ENCODE measurements at regions not wholly inside any gene's neighbourhood (a gene's known extent, or its start where the extent isn't known, plus 50 kb on each side); places are given as distances from the start of the nearest gene placed in this dataset.

- DNase-seq, result no peak
- no peaks in the 10 kb centered on the region for H3K36me3 ChIP-seq
- H3K27ac ChIP-seq, result no peak overlapping the region
- H3K9ac ChIP-seq (ENCODE audit: low read depth in 2 of 2, low read length in 2 of 2), result no peak overlapping the region
- H3K27me3 ChIP-seq, result no peaks in the 10 kb centered on the region
- H3K9me3 ChIP-seq, result no peaks in the 10 kb centered on the region
- intact Hi-C loops (cut with DNase I), result no loop called here
- TF ChIP-seq, protein P1, sequence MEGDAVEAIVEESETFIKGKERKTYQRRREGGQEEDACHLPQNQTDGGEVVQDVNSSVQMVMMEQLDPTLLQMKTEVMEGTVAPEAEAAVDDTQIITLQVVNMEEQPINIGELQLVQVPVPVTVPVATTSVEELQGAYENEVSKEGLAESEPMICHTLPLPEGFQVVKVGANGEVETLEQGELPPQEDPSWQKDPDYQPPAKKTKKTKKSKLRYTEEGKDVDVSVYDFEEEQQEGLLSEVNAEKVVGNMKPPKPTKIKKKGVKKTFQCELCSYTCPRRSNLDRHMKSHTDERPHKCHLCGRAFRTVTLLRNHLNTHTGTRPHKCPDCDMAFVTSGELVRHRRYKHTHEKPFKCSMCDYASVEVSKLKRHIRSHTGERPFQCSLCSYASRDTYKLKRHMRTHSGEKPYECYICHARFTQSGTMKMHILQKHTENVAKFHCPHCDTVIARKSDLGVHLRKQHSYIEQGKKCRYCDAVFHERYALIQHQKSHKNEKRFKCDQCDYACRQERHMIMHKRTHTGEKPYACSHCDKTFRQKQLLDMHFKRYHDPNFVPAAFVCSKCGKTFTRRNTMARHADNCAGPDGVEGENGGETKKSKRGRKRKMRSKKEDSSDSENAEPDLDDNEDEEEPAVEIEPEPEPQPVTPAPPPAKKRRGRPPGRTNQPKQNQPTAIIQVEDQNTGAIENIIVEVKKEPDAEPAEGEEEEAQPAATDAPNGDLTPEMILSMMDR (IDR thresholded peaks at IDR 0.05), result no peak
- no peak overlapping the region for H3K4me3 ChIP-seq
- H3K4me1 ChIP-seq, result no peaks in the 10 kb centered on the region
Measured at GRCh38 chr15:46556559-46557379, 921.9 kb downstream of the SQOR start.

DNA sequence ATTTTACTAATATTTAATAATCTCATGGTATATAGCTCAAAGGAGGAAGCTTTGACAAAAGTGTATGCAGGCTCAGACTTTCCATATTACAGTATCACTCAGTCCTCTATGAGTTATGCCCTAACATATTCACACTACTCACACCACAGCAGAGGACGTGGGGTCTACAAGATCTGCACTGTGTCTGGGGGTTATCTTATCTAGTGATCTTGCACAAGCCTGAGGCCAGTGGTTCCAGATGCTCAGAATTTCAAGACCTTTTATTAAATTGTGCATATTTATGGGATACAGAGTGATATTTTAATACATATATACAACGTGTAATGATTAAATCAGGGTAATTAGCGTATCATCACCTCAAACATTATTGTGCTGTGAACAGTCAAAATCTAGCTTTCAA, 933.1 kb downstream of the SQOR start:
- TF ChIP-seq, protein P1 (IDR thresholded peaks at IDR 0.05), result no peak
- Histone ChIP-seq H3K9me3 (no peaks in the 10 kb centered on the region), H3K9ac (ENCODE audit: low read depth in 2 of 2, low read length in 2 of 2) (no peak overlapping the region), H3K4me1 (no peaks in the 10 kb centered on the region), H3K27ac (no peak overlapping the region), H3K27me3 (no peaks in the 10 kb centered on the region), H3K36me3 (no peaks in the 10 kb centered on the region), H3K4me3 (no peak overlapping the region)
- DNase-seq, result no peak
- intact Hi-C loops (cut with DNase I), result no loop called here

- H3K4me1 ChIP-seq, result no peaks in the 10 kb centered on the region
- H3K27me3 ChIP-seq, result no peaks in the 10 kb centered on the region
- intact Hi-C loops (cut with DNase I), result no loop called here
- H3K36me3 ChIP-seq, result no peaks in the 10 kb centered on the region
- DNase-seq, result no peak
- no peak overlapping the region for H3K4me3 ChIP-seq
- no peak overlapping the region for H3K27ac ChIP-seq
- no peak overlapping the region for H3K9ac ChIP-seq (ENCODE audit: low read depth in 2 of 2, low read length in 2 of 2)
- TF ChIP-seq, protein P1 (IDR thresholded peaks at IDR 0.05), result no peak
- no peaks in the 10 kb centered on the region for H3K9me3 ChIP-seq
Measured at GRCh38 chr15:46569781-46570180, 935.0 kb downstream of the SQOR start.

- H3K36me3 ChIP-seq, result no peaks in the 10 kb centered on the region
- H3K27me3 ChIP-seq, result no peaks in the 10 kb centered on the region
- TF ChIP-seq, protein P1 (IDR thresholded peaks at IDR 0.05), result no peak
- intact Hi-C loops (cut with DNase I), result no loop called here
- no peaks in the 10 kb centered on the region for H3K4me1 ChIP-seq
- peak; percentile 49 for DNase-seq
- H3K4me3 ChIP-seq, result no peak overlapping the region
- H3K9me3 ChIP-seq, result no peaks in the 10 kb centered on the region
- H3K27ac ChIP-seq, result no peak overlapping the region
- no peak overlapping the region for H3K9ac ChIP-seq (ENCODE audit: low read depth in 2 of 2, low read length in 2 of 2)
Measured at GRCh38 chr15:46576646-46577395, 942.0 kb downstream of the SQOR start.

- no peak overlapping the region for H3K4me3 ChIP-seq
- intact Hi-C loops (cut with DNase I), result no loop called here
- no peaks in the 10 kb centered on the region for H3K36me3 ChIP-seq
- no peak for DNase-seq
- H3K27ac ChIP-seq, result no peak overlapping the region
- TF ChIP-seq, protein P1 (IDR thresholded peaks at IDR 0.05), result no peak
- no peaks in the 10 kb centered on the region for H3K4me1 ChIP-seq
- H3K9ac ChIP-seq (ENCODE audit: low read depth in 2 of 2, low read length in 2 of 2), result no peak overlapping the region
- no peaks in the 10 kb centered on the region for H3K9me3 ChIP-seq
- H3K27me3 ChIP-seq, result no peaks in the 10 kb centered on the region
Measured at GRCh38 chr15:46577767-46578166, 942.9 kb downstream of the SQOR start.

All from colonic mucosa (tissue), 4 donors.